Breast epithelium (tissue), 3 donors: ENCODE measurements at regions not wholly inside any gene's neighbourhood (a gene's known extent, or its start where the extent isn't known, plus 50 kb on each side); places are given as distances from the start of the nearest gene placed in this dataset.

ENCODE experiments used
- CTCF ChIP-seq, 3 donors: fragments of 450-650 bp; IDR thresholded peaks; one replicate each; pipeline ENCODE4 v1.5.1; 2016 to 2017; ENCODE audit warnings: antibody characterized with exemption in 3 of 3, mild to moderate bottlenecking in 3 of 3, moderate library complexity in 3 of 3
- POLR2A ChIP-seq: fragments of 450-650 bp; IDR thresholded peaks from one replicate; pipeline ENCODE4 v1.6.1; 2016; ENCODE audit warnings: antibody characterized with exemption, mild to moderate bottlenecking, moderate library complexity
- POLR2AphosphoS5 ChIP-seq, 3 donors: sonication (generic); formaldehyde crosslinking; IDR thresholded peaks; one replicate each; pipeline ENCODE4 v1.6.1; 2017; ENCODE audit warnings: antibody characterized with exemption in 3 of 3

- TF ChIP-seq CTCF (IDR thresholded peaks at IDR 0.05) (no peak), POLR2A (no peak), POLR2AphosphoS5 (IDR thresholded peaks at IDR 0.05) (no peak)
These were observed 176.4 kb downstream of the TTC32 start for GRCh38 chr2:19725392-19725791.
